Activated T-cell treated with anti-CD3 and anti-CD28 coated beads, Interleukin-2, amount 50 U/mL, for 24 hours (primary cell): ENCODE measurements at regions not wholly inside any gene's neighbourhood (a gene's known extent, or its start where the extent isn't known, plus 50 kb on each side); places are given as distances from the start of the nearest gene placed in this dataset.

Source experiments
- DNase-seq: peaks from one replicate; pipeline ENCODE4 v3.0.0-alpha.2; 2020
- H3K27ac Mint-ChIP-seq: 2 replicates; pipeline ENCODE4 v1.8.0; 2020; ENCODE audit warnings: mild to moderate bottlenecking, mixed read lengths
- H3K27me3 Mint-ChIP-seq: 2 replicates; pipeline ENCODE4 v1.8.0; 2020; ENCODE audit warnings: mixed read lengths
- H3K36me3 Mint-ChIP-seq: 2 replicates; pipeline ENCODE4 v1.8.0; 2020; ENCODE audit warnings: low read depth, mixed read lengths
- H3K4me1 Mint-ChIP-seq: 2 replicates; pipeline ENCODE4 v1.8.0; 2020; ENCODE audit warnings: low read depth, mixed read lengths
- H3K4me3 Mint-ChIP-seq: 2 replicates; pipeline ENCODE4 v1.8.0; 2020; ENCODE audit warnings: mild to moderate bottlenecking, moderate library complexity, mixed read lengths
- H3K9me3 Mint-ChIP-seq: 2 replicates; pipeline ENCODE4 v1.8.0; 2020; ENCODE audit warnings: mixed read lengths

- Mint-ChIP-seq H3K4me1 (peaks cover 37% of the 10 kb centered on the region), H3K4me3 (no peak overlapping the region), H3K36me3 (no peaks in the 10 kb centered on the region), H3K9me3 (peaks cover under 1% of the 10 kb centered on the region), H3K27ac (peak overlapping the region; percentile 49), H3K27me3 (no peaks in the 10 kb centered on the region)
- no peak for DNase-seq
Measured at GRCh38 chr13:40109351-40109844, 453.9 kb downstream of the COG6 start.

DNA sequence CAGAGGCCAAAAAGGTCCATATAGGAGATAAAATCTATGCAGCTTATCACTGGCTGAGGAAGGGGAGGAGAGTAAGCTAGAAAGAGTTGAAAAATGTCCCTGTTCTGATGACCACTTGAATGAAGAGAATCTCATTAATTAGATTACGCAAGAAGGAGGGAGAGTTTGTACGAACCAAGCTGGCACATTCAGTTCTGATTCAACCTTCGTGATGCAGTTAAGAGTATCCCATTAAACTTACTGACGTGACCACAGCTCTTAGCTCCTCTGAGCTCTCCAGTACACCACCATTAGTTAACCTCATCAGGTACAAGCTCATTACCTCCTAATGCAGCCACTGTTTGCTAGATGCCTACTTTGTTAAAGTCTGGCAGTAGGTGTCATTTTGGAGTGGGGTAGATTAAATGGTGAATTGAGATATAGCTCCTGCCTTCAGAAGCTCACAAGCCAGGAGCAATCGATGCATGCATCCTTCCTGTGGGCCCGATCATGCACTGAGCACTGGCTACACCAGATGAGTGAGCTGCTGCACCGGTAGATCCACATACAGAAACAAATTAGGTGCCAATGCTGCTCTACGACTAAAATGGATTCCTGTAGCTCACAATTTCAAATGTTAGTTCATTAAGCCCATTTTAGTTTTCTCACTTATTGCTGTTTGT lies 458.3 kb downstream of the COG6 start:
- H3K27me3 Mint-ChIP-seq, result no peaks in the 10 kb centered on the region
- H3K9me3 Mint-ChIP-seq, result no peaks in the 10 kb centered on the region
- H3K4me3 Mint-ChIP-seq, result no peak overlapping the region
- DNase-seq, result no peak
- H3K36me3 Mint-ChIP-seq, result no peaks in the 10 kb centered on the region
- H3K4me1 Mint-ChIP-seq, result peaks cover 43% of the 10 kb centered on the region
- no peak overlapping the region for H3K27ac Mint-ChIP-seq

- Mint-ChIP-seq H3K4me1 (peaks cover 37% of the 10 kb centered on the region), H3K4me3 (no peak overlapping the region), H3K27ac (no peak overlapping the region), H3K36me3 (no peaks in the 10 kb centered on the region), H3K27me3 (no peaks in the 10 kb centered on the region), H3K9me3 (peaks cover under 1% of the 10 kb centered on the region)
- DNase-seq, result no peak
Measured at GRCh38 chr13:40114305-40114896, 458.9 kb downstream of the COG6 start.

GRCh38 chr13:40115426-40115825 lies 460.0 kb downstream of the COG6 start:
- no peak for DNase-seq
- Mint-ChIP-seq H3K27me3 (no peaks in the 10 kb centered on the region), H3K27ac (no peak overlapping the region), H3K4me1 (peaks cover 30% of the 10 kb centered on the region), H3K9me3 (peaks cover 3% of the 10 kb centered on the region), H3K4me3 (no peak overlapping the region), H3K36me3 (no peaks in the 10 kb centered on the region)

GRCh38 chr13:40116008-40116407 lies 460.5 kb downstream of the COG6 start:
- H3K27ac Mint-ChIP-seq, result peak overlapping the region; percentile 27
- no peak for DNase-seq
- H3K36me3 Mint-ChIP-seq, result no peaks in the 10 kb centered on the region

DNA sequence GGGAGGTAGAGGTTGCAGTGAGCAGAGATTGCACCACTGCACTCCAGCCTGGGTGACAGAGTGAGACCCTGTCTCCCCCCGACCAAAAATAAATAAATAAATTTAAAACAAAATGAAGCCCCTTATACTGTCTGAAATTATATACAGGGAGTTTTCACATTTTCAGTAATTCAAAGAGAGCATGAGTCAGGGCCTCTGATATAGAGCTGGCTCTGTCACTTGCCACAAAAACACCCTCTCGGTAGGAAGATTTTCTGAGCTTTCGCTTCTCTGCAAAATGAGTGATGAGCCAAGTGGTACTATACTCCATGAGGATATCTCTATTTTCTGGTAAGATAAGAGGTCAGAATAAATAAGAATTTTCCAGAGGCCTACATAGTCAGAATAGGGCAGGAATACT lies 462.9 kb downstream of the COG6 start:
- H3K4me3 Mint-ChIP-seq, result no peak overlapping the region
- H3K27me3 Mint-ChIP-seq, result no peaks in the 10 kb centered on the region
- H3K27ac Mint-ChIP-seq, result no peak overlapping the region

More at GRCh38 chr13:40116008-40116407, 460.5 kb downstream of the COG6 start:
- Mint-ChIP-seq H3K27me3 (no peaks in the 10 kb centered on the region), H3K4me1 (peaks cover 34% of the 10 kb centered on the region), H3K9me3 (peaks cover 3% of the 10 kb centered on the region), H3K4me3 (no peak overlapping the region)

DNA sequence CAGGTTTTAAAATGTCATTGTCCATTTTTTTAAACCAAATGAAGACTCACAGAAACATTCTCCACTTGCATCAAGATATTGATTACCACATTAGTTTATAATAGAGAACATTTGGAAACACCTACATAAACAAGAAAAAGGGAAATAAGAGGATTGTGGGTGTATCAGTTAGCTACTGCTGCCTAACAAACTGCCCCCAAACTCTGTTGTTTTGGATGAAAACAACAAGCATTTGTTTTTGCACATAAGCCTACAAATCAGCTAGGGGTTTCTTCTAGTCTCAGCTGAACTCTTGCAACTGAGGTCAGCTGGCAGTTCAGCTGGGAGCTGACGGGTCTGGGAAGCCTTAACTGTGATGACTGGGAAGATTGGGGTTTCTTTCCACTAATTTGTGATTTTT lies 464.4 kb downstream of the COG6 start:
- H3K4me3 Mint-ChIP-seq, result no peak overlapping the region
- H3K27me3 Mint-ChIP-seq, result no peaks in the 10 kb centered on the region
- H3K4me1 Mint-ChIP-seq, result peaks cover 36% of the 10 kb centered on the region
- no peak for DNase-seq
- no peaks in the 10 kb centered on the region for H3K36me3 Mint-ChIP-seq
- peaks cover 3% of the 10 kb centered on the region for H3K9me3 Mint-ChIP-seq
- no peak overlapping the region for H3K27ac Mint-ChIP-seq

More for the DNA sequence above, 462.9 kb downstream of the COG6 start:
- Mint-ChIP-seq H3K36me3 (no peaks in the 10 kb centered on the region), H3K9me3 (peaks cover 3% of the 10 kb centered on the region), H3K4me1 (peaks cover 36% of the 10 kb centered on the region)
- DNase-seq, result no peak

DNA sequence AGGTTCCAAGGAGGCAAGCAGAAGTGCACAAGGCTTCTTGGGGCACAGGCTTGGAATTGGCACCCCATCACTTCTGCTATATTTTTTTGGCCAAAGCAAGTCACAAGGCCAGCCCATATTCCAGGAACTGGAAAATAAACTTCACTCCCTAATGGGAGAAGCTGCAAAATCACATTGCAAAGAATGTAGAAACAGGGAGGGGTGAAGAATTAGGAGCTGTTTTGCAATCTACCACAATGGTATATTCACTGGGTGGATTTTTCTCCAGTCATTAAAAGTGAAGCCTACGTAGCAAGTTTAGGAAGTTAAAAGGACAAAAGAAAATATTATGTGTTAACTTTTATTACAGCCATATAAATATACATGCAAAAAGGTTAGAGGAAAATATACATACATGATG lies 464.8 kb downstream of the COG6 start:
- H3K36me3 Mint-ChIP-seq, result no peaks in the 10 kb centered on the region
- H3K9me3 Mint-ChIP-seq, result peaks cover 3% of the 10 kb centered on the region
- no peak overlapping the region for H3K27ac Mint-ChIP-seq
- H3K4me1 Mint-ChIP-seq, result peaks cover 36% of the 10 kb centered on the region
- no peak for DNase-seq
- no peak overlapping the region for H3K4me3 Mint-ChIP-seq
- no peaks in the 10 kb centered on the region for H3K27me3 Mint-ChIP-seq

DNA sequence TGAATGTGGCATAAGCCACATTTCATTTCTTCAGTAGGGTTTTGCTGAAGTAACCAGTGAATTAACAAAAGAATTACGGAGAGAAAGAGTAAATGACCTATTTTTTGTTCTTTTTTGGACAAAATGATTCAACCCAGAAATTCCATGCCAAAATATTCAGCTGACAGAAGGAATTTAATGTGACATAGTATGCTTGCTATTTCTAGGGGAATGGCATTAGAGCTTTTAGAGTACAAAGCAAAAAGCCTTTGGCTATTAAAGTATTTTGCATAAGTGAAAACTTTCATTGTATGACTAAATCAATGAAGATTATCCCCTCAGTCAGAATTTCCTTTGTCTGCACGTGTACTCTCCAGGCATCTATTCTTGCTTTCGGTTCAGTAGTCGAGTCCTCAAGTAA lies 465.3 kb downstream of the COG6 start:
- H3K4me3 Mint-ChIP-seq, result no peak overlapping the region
- H3K4me1 Mint-ChIP-seq, result peaks cover 35% of the 10 kb centered on the region
- H3K27me3 Mint-ChIP-seq, result no peaks in the 10 kb centered on the region
- no peak for DNase-seq
- H3K27ac Mint-ChIP-seq, result no peak overlapping the region
- peaks cover 3% of the 10 kb centered on the region for H3K9me3 Mint-ChIP-seq
- H3K36me3 Mint-ChIP-seq, result no peaks in the 10 kb centered on the region

DNA sequence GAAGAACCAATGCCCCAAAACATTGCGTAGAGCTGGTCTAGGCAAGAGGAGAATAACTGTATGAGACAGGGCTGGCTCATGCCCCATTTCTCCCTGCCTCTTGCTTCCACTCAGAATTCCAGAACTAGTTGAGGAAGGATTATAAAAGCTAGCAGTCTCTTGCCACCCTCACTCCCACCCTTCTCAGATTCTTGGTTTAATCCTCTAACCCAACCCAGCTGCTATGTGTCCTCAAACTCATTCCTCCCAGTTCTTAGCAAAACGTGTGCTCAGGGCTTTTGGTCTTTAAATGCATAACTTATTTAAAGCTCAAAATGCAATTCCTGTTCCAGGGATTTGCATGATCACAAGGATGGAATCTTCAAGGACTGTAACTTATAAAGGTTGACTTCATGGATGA lies 466.3 kb downstream of the COG6 start:
- Mint-ChIP-seq H3K27me3 (no peaks in the 10 kb centered on the region), H3K36me3 (no peaks in the 10 kb centered on the region), H3K9me3 (peaks cover 3% of the 10 kb centered on the region), H3K4me3 (no peak overlapping the region), H3K27ac (no peak overlapping the region), H3K4me1 (peaks cover 33% of the 10 kb centered on the region)
- no peak for DNase-seq

GRCh38 chr13:40123962-40124632 lies 468.6 kb downstream of the COG6 start:
- peaks cover 38% of the 10 kb centered on the region for H3K4me1 Mint-ChIP-seq
- H3K27ac Mint-ChIP-seq, result no peak overlapping the region
- H3K9me3 Mint-ChIP-seq, result peaks cover 6% of the 10 kb centered on the region
- H3K27me3 Mint-ChIP-seq, result no peaks in the 10 kb centered on the region
- peaks cover under 1% of the 10 kb centered on the region for H3K36me3 Mint-ChIP-seq
- no peak for DNase-seq
- H3K4me3 Mint-ChIP-seq, result no peak overlapping the region

DNA sequence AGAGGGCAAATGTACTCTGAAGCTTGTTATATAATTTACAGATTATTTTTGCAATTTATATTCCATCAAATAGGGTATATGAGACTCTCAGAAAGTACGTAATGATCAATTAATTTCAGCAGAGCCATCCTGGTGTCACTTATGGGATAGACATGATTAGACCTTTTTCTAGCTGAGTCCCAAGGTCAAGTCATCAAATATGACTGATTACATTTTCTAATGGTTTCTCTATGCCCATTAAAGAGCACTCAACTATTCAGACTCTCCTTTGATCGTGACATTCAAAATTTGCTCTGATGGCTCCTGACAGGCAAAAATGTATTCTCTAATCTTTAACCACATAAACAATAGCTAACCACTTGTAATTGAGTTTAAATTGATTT lies 469.2 kb downstream of the COG6 start:
- peaks cover 42% of the 10 kb centered on the region for H3K4me1 Mint-ChIP-seq

DNA sequence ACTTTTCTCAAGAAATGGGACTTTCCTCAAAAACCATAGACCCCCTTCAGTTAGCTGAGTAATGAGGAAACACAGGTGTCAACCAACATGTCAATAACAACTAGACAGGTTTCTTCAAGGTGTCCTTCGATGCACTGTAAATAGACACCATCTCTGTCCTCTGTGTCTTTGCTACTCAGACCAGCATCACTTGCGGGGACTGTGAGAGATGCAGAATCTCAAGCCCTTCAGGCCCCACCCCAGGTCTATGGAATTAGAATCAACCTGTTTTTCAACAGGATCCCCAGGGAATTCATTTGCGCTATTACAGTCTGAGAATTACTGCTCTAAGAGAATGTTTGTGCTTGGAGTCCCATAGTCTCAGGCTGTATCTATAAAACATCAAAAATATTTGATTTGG lies 469.9 kb downstream of the COG6 start:
- Mint-ChIP-seq H3K27me3 (no peaks in the 10 kb centered on the region), H3K27ac (no peak overlapping the region), H3K4me3 (no peak overlapping the region), H3K4me1 (peaks cover 46% of the 10 kb centered on the region), H3K36me3 (peaks cover 2% of the 10 kb centered on the region), H3K9me3 (peaks cover 11% of the 10 kb centered on the region)
- no peak for DNase-seq

More for the DNA sequence above, 469.2 kb downstream of the COG6 start:
- H3K4me3 Mint-ChIP-seq, result no peak overlapping the region
- peaks cover 9% of the 10 kb centered on the region for H3K9me3 Mint-ChIP-seq
- DNase-seq, result no peak
- H3K27me3 Mint-ChIP-seq, result no peaks in the 10 kb centered on the region
- peaks cover 2% of the 10 kb centered on the region for H3K36me3 Mint-ChIP-seq
- H3K27ac Mint-ChIP-seq, result no peak overlapping the region

GRCh38 chr13:40126306-40127085 lies 471.0 kb downstream of the COG6 start:
- H3K4me1 Mint-ChIP-seq, result peaks cover 46% of the 10 kb centered on the region
- H3K36me3 Mint-ChIP-seq, result peaks cover 7% of the 10 kb centered on the region
- H3K27me3 Mint-ChIP-seq, result no peaks in the 10 kb centered on the region
- no peak overlapping the region for H3K4me3 Mint-ChIP-seq
- H3K9me3 Mint-ChIP-seq, result peaks cover 17% of the 10 kb centered on the region
- no peak overlapping the region for H3K27ac Mint-ChIP-seq
- no peak for DNase-seq
